ENCODE measurements at regions not wholly inside any gene's neighbourhood (a gene's known extent, or its start where the extent isn't known, plus 50 kb on each side); places are given as distances from the start of the nearest gene placed in this dataset.

GRCh38 chr6:19269341-19269898 is 567.8 kb upstream of the ID4 start:
- TF ChIP-seq, protein P1, sequence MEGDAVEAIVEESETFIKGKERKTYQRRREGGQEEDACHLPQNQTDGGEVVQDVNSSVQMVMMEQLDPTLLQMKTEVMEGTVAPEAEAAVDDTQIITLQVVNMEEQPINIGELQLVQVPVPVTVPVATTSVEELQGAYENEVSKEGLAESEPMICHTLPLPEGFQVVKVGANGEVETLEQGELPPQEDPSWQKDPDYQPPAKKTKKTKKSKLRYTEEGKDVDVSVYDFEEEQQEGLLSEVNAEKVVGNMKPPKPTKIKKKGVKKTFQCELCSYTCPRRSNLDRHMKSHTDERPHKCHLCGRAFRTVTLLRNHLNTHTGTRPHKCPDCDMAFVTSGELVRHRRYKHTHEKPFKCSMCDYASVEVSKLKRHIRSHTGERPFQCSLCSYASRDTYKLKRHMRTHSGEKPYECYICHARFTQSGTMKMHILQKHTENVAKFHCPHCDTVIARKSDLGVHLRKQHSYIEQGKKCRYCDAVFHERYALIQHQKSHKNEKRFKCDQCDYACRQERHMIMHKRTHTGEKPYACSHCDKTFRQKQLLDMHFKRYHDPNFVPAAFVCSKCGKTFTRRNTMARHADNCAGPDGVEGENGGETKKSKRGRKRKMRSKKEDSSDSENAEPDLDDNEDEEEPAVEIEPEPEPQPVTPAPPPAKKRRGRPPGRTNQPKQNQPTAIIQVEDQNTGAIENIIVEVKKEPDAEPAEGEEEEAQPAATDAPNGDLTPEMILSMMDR (IDR thresholded peaks at IDR 0.05; ENCODE audit: poor library complexity, severe bottlenecking) = no peak
- TF ChIP-seq MXI1 (conservative IDR thresholded peaks at IDR 0.05; ENCODE audit: poor library complexity, severe bottlenecking) = no peak
